ENCODE measurements at regions not wholly inside any gene's neighbourhood (a gene's known extent, or its start where the extent isn't known, plus 50 kb on each side); places are given as distances from the start of the nearest gene placed in this dataset.
"Not testable (repeated sequence)": the region's sequence is repeated elsewhere in the genome, so short reads cannot be mapped to it uniquely, and the experiment has no call there.

DNA sequence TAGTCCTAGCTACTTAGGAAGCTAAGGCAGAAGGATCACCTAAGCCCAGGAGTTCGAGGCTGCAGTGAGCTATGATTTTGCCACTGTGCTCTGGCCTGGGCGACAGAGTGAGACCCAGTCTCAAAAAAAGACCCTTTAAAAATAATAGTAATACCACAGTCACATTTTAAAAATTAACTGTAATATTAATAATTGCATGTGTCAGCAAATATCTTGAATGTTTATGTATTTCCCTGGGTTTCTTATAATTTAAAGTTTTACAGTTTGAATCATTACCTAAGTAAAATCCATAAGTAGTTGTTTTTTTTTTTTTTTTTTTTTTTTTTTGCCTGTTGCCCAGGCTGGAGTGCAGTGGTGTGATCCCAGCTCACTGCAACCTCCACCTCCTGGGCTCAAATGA, 69.2 kb downstream of the LYZL2 start:
- ATAC-seq = no peak
- H3K9me3 Mint-ChIP-seq = no peaks in the 10 kb centered on the region
- no peak overlapping the region for H3K27ac Mint-ChIP-seq
- no peaks in the 10 kb centered on the region for H3K36me3 Mint-ChIP-seq
- no peak for DNase-seq (ENCODE audit: low spot score in 2 of 2)

DNA sequence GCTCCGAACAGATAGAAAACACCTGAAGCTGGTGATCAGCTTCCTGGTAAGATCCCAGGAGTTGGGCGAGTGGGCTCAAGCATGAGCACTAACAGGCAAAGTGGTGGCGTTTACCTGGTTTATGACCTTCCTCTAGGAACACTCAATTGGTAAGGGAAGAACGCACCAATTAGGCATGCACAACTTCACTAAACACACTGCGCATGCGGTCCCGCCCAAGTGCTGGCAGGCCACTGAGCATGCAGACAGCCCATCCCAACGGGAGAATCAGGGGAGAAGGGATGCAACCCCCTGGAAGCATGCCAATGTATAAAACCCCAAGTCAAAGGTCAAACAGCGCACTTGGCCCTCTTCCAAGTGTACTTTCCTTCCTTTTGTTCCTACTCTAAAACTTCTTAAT, 70.4 kb downstream of the LYZL2 start:
- H3K9me3 Mint-ChIP-seq = no peaks in the 10 kb centered on the region
- DNase-seq (ENCODE audit: low spot score in 2 of 2) = no peak
- no peak for ATAC-seq
- no peaks in the 10 kb centered on the region for H3K36me3 Mint-ChIP-seq
- H3K27ac Mint-ChIP-seq = no peak overlapping the region

DNA sequence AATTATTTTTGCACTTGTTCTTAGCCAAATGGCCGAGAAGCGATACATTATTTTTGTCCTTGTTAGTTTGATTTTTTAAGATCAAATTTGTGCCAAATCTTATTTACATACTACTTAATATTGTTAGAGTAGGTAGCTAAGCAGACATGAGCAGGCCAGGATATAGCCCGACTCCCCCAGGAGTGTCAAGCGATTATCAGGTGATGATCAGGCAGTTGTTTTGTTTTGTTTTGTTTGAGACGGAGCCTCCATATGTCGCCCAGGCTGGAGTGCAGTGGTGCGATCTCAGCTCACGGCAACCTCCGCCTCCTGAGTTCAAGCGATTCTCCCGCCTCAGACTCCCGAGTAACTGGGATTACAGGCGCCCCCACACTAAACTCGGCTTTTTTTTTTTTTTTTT, 71.1 kb downstream of the LYZL2 start:
- Mint-ChIP-seq H3K27ac (no peak overlapping the region), H3K36me3 (no peaks in the 10 kb centered on the region), H3K9me3 (no peaks in the 10 kb centered on the region)
- no peak for DNase-seq (ENCODE audit: low spot score in 2 of 2)
- ATAC-seq = no peak

DNA sequence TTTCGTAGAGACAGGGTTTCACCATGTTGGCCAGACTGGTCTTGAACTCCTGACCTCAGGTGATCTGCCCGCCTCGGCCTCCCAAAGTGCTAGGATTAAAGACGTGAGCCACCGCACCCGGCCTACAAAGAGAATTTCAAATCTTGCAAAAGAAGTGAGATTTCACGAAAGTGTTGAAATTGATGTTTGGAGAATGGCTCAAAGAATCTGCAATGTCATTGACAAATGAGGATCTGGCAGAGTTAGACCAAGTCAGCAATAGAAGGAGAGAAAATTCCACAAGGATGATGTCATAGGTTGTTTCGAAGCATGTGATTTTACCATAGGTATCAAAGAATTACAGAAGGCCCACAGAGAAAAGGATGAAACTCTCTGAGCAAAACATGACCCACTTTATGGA, 71.7 kb downstream of the LYZL2 start:
- no peak for ATAC-seq
- Mint-ChIP-seq H3K36me3 (no peaks in the 10 kb centered on the region), H3K9me3 (no peaks in the 10 kb centered on the region), H3K27ac (no peak overlapping the region)
- DNase-seq (ENCODE audit: low spot score in 2 of 2) = no peak

DNA sequence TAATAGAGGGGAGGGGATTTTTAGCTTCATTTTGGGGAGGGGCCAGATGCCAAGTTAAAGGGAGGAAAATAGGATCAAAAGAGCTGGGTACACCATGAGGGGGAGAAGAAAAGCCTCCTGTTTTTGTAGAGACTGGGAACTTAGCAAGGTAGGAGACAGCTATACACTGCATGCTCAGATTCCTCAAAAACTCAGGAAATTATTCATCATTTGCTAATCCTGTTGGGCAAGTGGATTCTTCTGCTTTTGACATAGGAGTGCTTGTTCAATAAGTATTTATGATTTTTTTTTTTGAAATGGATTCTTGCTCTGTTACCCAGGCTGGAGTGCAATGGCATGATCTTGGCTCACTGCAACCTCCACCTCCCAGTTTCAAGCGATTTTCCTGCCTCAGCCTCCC, 73.4 kb downstream of the LYZL2 start:
- ATAC-seq = no peak

DNA sequence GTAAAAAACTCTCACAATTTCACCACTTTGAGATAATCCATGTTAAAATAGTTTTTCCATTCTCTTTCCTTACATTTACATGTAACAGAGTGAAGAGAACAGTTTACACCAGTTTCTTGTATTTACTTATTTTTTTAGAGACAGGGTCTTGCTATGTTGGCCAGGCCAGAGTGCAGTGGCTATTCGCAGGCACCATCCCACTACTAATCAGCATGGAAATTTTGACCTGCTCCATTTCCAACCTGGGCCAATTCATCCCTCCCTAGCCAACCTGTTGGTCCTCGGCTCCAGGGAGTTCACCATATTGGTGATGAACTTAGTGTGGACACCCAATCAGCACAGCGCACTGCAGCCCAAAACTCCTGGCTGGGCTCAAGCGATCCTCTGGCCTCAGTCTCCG, 74.1 kb downstream of the LYZL2 start:
- no peak overlapping the region for H3K27ac Mint-ChIP-seq
- no peaks in the 10 kb centered on the region for H3K36me3 Mint-ChIP-seq
- DNase-seq (ENCODE audit: low spot score in 2 of 2) (no peak), ATAC-seq (no peak)
- H3K9me3 Mint-ChIP-seq = no peaks in the 10 kb centered on the region

More for the DNA sequence above, 73.4 kb downstream of the LYZL2 start:
- H3K9me3 Mint-ChIP-seq = no peaks in the 10 kb centered on the region
- H3K27ac Mint-ChIP-seq = no peak overlapping the region
- H3K36me3 Mint-ChIP-seq = no peaks in the 10 kb centered on the region
- no peak for DNase-seq (ENCODE audit: low spot score in 2 of 2)

DNA sequence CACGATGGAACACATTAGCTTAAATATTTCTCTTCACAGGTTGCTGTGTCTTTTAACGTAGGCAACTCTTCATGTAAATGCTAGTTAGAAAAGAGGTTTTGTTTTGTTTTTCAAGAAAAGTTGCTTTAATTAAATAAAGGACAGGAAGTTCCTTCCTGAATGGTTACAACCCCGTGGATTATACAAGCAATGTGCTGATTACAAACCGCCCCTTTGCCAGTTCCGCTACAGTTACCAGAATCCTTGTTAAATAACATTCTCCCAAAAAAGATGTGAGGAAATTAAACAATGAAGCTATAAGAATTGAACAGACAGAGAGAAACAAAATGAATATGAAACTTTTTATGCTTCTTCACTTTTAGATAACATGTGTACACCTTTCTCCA, 75.1 kb downstream of the LYZL2 start:
- Mint-ChIP-seq H3K27ac (no peak overlapping the region), H3K36me3 (no peaks in the 10 kb centered on the region), H3K9me3 (no peaks in the 10 kb centered on the region)
- DNase-seq (ENCODE audit: low spot score in 2 of 2) (no peak), ATAC-seq (no peak)

DNA sequence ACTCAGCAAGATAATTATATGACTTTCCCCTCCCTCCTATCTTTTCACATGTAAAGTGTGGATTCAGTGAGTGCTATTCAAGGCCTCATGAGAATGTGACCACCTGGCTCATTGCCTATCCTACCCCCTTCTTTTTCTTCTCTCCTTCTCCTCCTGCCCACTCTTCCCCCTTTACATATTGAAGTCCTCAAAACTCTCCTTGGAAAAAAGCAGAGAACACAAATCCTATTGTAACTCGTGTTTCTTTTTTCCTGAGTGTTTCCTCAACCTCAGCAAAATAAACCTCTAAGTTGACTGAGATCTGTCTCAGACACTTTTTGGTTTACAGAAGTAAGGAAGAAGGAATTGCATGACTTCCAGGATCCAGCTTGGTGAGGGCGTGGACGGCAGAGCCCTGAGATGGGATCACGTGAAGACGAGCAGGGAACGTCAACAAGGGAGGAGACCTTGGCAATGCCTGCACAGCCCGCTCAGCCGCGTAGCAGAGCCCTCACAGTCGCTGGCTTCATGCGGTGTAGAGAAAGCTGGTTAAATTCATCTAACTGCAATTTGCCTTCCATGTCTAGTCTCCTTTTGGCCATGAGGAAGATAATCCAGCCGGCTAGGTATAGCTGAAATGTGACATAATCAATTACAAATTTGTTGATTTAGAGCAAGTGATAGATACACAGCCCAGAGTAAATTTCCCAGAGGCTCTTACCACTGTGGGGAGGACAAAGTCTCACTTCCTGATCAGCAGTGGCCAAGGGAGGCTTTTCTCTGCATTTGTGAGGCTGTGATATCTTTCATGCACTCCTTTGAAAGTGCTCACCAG, 75.7 kb downstream of the LYZL2 start:
- Mint-ChIP-seq H3K9me3 (no peaks in the 10 kb centered on the region), H3K36me3 (no peaks in the 10 kb centered on the region), H3K27ac (no peak overlapping the region)
- DNase-seq (ENCODE audit: low spot score in 2 of 2) (no peak), ATAC-seq (no peak)

DNA sequence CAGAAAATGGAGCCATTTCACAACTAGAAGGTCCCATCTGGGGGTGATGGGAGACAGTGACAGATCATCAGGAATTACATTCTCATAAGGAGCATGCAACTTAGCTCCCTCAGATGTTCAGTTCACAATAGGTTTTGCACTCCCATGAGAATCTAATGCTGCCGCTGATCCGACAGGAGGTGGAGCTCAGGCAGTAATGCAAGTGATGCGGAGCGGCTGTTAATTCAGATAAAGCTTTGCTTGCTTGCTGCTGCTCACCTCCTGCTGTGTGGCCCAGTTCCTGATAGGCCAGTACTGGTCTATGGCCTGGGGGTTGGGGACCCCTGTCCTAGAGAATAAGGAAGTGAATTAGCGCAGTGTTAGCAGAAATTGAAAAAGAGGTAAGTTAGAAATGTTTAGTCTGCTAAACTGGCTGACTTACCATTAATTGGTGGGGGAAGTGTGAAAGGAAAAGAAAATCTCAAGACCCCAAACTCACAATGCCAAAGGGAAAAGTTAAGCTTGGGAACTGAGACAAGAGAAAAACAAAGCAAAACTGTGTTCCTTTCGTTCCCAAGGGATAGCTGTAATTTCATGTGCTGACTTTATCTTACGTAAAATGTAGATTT, 76.4 kb downstream of the LYZL2 start:
- Mint-ChIP-seq H3K9me3 (no peaks in the 10 kb centered on the region), H3K27ac (no peak overlapping the region)

DNA sequence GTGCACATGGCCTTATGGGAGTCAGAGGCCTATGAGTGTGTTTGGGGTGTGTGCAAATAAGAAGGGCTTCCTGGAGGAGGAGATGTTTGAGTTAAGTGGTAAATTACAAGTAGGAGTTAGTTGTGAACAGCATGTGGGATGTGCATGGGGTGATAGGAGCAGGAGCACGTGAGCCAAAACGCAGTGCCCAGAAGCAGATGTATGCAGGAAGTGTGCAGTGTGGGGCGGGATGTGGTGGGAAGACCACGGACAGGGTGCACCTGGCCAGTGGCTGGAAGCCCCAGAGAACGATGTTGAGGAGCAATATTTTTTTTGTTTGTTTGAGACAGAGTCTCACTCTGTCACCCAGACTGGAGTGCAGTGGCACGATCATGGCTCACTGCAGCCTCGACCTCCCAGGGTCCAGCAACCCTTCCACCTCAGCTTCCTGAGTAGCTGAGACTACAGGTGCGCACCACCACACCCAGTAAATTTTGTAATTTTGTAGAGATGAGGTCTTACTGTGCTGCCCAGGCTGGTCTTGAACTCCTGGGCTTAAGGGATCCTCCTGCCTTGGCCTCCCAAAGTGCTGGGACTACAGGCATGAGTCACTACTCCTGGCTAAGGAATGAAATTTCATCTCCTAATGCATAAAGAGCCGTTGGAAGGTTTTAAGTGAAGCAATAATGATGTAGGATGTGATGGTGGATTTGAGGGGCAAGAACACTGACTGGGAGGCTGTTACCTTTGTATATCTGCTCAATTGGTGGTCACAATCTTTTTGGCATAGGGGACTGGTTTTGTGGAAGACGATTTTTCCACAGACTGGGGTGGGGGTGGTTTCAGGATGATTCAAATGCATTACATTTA, 78.4 kb downstream of the LYZL2 start:
- Mint-ChIP-seq H3K9me3 (no peaks in the 10 kb centered on the region), H3K27ac (no peak overlapping the region), H3K36me3 (no peaks in the 10 kb centered on the region)
- DNase-seq (ENCODE audit: low spot score in 2 of 2) = no peak
- ATAC-seq = no peak

More for the DNA sequence above, 76.4 kb downstream of the LYZL2 start:
- ATAC-seq (no peak), DNase-seq (ENCODE audit: low spot score in 2 of 2) (no peak)
- no peaks in the 10 kb centered on the region for H3K36me3 Mint-ChIP-seq

DNA sequence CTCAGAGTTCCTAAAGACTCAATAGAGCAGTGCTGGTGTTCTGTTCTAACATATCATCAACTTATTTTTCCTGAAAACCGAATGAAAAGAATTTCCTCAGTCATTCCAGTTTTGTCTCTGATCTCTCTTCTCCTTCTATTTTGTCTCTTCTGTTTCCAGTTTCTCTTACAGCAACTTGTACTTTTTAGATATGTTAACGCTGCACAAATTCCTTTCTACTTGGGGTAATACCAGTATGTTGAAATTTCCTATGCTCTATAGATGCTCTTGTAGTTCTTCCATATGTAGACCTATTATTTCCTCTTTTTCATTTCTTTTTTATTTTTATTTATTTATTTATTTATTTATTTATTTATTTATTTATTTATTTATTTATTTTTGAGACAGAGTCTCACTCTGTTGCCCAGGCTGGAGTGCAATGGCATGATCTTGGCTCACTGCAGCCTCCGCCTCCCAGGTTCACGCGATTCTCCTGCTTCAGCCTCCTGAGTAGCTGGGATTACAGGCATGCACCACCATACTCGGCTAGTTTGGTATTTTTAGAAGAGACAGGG, 80.3 kb downstream of the LYZL2 start:
- DNase-seq (ENCODE audit: low spot score in 2 of 2); H3K36me3 Mint-ChIP-seq; H3K27ac Mint-ChIP-seq; H3K9me3 Mint-ChIP-seq; ATAC-seq: not testable (repeated sequence)

DNA sequence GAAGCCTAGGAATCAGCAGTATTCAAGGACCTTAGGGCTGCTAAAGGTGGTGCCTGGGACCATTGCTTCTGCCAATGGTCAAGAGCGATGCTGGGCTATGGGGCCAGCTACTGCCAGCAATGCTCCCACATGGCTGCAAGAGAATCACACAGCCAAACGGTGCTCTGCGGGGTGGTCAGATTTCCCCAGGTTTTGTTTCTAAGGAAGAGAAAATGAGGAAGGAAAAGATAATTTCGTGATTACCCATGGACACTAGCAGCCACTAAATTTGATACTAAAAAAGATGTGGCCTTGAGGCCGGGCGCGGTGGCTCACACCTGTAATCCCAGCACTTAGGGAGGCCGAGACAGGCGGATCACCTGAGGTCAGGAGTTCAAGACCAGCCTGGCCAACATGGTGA, 83.0 kb downstream of the LYZL2 start:
- no peak overlapping the region for H3K27ac Mint-ChIP-seq
- no peaks in the 10 kb centered on the region for H3K36me3 Mint-ChIP-seq
- H3K9me3 Mint-ChIP-seq = no peaks in the 10 kb centered on the region
- ATAC-seq = no peak
- DNase-seq (ENCODE audit: low spot score in 2 of 2) = no peak

DNA sequence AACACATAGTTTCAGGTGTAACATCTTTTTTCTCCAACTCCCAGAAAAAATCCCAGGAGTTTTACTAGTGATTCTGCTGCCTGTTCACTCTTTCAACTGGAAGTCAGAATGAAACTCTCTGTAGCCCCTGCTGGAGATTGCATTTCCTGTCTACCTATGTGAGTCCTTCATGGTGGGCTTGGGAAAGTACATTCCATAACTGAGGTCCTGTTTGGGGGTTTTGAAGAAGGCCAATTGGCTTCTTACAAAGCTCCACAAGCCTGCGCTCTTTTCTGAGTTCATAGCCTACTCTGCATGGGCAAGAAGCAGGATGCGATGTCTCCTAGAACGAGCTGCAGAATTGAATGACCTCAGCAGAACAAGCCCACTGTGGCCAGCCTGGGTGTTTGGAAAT, 86.7 kb downstream of the LYZL2 start:
- no peaks in the 10 kb centered on the region for H3K9me3 Mint-ChIP-seq
- H3K36me3 Mint-ChIP-seq = no peaks in the 10 kb centered on the region
- DNase-seq (ENCODE audit: low spot score in 2 of 2) = no peak
- peak overlapping the region in 1 of 2 donors; percentile 65 for H3K27ac Mint-ChIP-seq
- ATAC-seq = peak in 1 of 2 donors; percentile 14

DNA sequence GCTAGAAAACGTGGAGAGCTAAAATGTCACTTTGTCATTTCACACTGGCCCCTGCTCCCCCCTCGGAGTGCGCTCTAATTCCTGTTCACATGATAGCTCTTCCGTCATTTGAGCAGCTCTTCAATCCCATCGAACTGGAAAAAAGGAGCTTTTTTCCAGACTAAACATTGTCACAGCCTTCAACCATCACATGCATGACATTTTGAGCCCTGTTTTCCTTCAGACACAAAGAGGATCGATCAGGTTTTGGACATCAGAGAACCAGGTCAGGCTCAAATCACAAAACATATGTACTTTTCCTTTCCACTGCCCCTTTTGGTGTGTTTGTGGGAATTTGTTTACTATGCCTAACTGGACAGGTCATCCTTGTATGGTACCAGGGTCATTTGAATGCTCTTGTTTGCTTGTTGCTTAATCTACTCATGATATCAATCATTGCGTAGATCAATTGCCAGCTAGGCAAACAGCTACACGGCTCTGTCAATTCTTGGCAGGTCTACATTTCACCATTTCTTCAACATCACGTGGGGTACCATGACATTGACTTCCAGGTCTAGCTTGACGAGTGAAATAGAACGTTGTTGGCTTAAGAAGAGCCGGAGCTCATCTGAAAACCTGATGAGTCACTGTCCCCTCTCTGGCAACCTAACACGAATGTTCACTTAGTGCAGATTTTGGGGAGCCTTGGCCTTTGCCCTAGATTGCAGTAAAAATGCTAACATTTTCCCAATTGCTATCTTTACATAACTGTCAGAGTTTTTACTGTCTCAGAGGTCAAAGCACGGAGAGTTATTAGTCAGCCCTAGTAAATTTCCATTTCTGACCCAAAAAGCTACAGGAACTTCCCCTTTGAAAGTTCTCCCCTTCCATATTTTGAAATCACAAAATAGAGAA, 87.3 kb downstream of the LYZL2 start:
- no peaks in the 10 kb centered on the region for H3K9me3 Mint-ChIP-seq

DNA sequence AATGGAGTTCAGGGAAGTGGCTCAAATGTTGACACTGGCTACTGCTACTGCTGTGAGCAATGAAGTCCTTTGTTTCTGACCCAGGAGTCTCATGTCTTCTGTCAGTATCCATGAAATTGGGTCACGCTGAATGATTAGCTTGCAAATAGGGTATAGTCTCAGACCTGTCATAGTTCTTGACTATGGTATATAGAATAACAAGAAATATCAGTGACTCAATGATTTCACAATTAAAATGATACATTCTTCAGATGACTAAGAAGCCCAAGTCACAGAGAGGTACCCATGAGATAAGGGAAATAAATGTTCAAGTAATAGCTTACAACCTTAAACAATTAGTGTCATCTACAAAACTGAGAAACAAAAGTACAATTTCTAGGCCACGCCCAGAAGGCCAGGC, 89.3 kb downstream of the LYZL2 start:
- Mint-ChIP-seq H3K9me3 (no peaks in the 10 kb centered on the region), H3K36me3 (no peaks in the 10 kb centered on the region), H3K27ac (no peak overlapping the region)
- no peak for DNase-seq (ENCODE audit: low spot score in 2 of 2)
- ATAC-seq = peak in 1 of 2 donors; percentile 86

More for the DNA sequence above, 87.3 kb downstream of the LYZL2 start:
- DNase-seq (ENCODE audit: low spot score in 2 of 2) (no peak), ATAC-seq (peak; percentile 24 to 55)
- Mint-ChIP-seq H3K27ac (peak overlapping the region in 1 of 2 donors; percentile 65), H3K36me3 (no peaks in the 10 kb centered on the region)

DNA sequence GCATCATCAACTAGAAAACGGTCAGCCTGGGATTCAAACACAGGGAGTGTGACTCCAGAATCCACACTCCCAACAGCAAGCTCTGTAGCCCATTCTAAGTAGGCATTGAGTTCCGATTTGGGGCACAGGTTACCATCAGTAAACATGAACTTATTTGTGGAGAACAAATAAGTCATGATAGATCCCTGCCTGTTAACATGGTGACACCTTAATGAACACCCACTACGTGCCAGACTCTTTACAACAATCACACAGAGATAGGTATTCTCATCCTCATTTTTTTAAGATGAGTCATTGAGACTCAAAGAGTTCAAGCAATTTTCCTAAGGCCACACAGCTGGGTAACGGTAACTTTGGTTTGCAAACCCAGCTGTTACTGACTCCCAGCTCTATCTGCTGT, 91.5 kb downstream of the LYZL2 start:
- Mint-ChIP-seq H3K9me3 (no peaks in the 10 kb centered on the region), H3K36me3 (no peaks in the 10 kb centered on the region), H3K27ac (no peak overlapping the region)
- ATAC-seq (no peak), DNase-seq (ENCODE audit: low spot score in 2 of 2) (no peak)

Data from activated naive CD4-positive, alpha-beta T cell treated with anti-CD3 and anti-CD28 coated beads, Interleukin-2, amount 50 U/mL, for 72 hours (primary cell).